ENCODE measurements at regions not wholly inside any gene's neighbourhood (a gene's known extent, or its start where the extent isn't known, plus 50 kb on each side); places are given as distances from the start of the nearest gene placed in this dataset.

DNA sequence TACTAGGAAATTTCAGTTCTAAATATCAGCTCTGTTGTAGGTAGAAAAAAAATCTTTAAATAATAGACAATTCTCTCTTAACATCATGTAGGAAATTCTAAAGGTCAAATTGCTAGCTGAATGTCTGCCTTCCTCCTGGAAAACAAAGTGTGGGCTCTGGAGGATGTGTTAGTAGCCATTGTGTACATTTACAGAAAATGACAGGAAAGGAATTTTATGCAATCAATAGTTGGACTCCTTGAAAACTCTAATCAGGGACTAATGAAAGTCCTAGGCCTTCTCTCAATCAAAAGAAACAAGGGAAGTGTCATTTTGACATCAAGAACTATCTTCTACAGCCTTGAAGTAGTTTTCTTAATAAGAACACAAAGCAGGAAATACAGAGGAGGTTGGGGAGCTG is 174.6 kb downstream of the ANKRD50 start:
- no peak overlapping the region for H3K27ac Mint-ChIP-seq (ENCODE audit: unreplicated experiment)
- DNase-seq: no peak
- H3K4me1 Mint-ChIP-seq (ENCODE audit: low read depth, unreplicated experiment): peaks cover 13% of the 10 kb centered on the region
- no peak for TF ChIP-seq CTCF (IDR thresholded peaks at IDR 0.05; ENCODE audit: partially characterized antibody, unreplicated experiment)
- no peak overlapping the region for H3K4me3 Mint-ChIP-seq (ENCODE audit: unreplicated experiment)
- no peaks in the 10 kb centered on the region for H3K27me3 Mint-ChIP-seq (ENCODE audit: unreplicated experiment)
- no peaks in the 10 kb centered on the region for H3K9me3 Mint-ChIP-seq (ENCODE audit: unreplicated experiment)
- no peaks in the 10 kb centered on the region for H3K36me3 Mint-ChIP-seq (ENCODE audit: unreplicated experiment)

DNA sequence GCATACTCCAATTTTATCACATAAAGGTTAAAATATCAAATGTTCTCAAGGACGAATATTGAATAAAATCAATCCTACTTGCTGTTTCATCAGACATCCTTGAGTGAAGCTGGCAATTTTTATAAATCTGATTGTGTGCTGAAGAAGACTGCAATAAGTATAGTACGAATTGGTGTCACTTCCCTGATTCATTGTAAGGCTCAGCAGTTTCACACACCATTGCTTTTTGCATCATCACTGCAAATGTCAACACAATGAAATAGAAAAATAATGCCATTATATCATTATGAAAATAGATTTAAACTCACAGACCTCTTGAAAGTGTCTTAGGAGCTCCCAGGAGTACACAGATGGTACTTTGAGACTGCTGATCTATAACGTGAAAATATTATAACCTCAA is 172.5 kb downstream of the ANKRD50 start:
- H3K36me3 Mint-ChIP-seq (ENCODE audit: unreplicated experiment): no peaks in the 10 kb centered on the region
- no peak overlapping the region for H3K27ac Mint-ChIP-seq (ENCODE audit: unreplicated experiment)
- TF ChIP-seq CTCF (IDR thresholded peaks at IDR 0.05; ENCODE audit: partially characterized antibody, unreplicated experiment): no peak
- no peaks in the 10 kb centered on the region for H3K27me3 Mint-ChIP-seq (ENCODE audit: unreplicated experiment)
- no peaks in the 10 kb centered on the region for H3K9me3 Mint-ChIP-seq (ENCODE audit: unreplicated experiment)
- no peak for DNase-seq
- H3K4me1 Mint-ChIP-seq (ENCODE audit: low read depth, unreplicated experiment): peaks cover 9% of the 10 kb centered on the region
- H3K4me3 Mint-ChIP-seq (ENCODE audit: unreplicated experiment): no peak overlapping the region

DNA sequence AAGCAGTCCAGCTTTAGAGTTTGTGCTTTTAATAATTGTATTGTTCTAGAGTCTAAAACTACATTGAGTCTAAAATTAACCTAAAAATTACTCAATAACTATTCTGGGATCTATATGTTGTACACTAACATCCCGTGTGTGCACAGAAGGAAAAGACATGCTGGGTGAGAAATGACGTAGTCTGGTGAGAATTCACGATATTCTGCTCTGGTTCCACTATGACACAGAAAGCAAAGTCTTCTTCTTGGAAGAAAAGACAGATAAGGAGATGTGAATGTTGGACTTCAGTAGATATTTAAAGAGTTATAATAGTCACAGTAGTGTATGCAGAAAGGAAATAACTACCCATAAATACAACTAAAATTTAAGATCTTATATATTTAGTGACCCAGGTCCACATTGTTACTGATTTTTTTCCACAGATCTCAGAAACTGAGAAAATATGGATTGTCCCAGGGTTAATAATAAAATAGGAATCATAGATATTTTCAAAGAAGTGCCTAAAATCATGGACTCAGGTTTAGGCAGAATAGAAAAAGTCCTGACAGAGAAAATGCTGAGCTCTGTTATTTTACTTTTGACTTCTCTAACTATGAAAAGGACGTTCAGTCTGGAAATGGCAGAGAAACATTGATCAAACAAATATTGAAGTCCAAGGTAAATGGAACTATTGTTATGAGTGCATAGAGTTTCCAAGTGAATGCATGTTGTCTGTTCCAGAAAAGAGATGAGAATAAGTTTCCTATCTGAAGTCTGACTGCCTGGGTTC is 170.7 kb downstream of the ANKRD50 start:
- DNase-seq: no peak
- H3K4me1 Mint-ChIP-seq (ENCODE audit: low read depth, unreplicated experiment): peaks cover 5% of the 10 kb centered on the region
- TF ChIP-seq CTCF (IDR thresholded peaks at IDR 0.05; ENCODE audit: partially characterized antibody, unreplicated experiment): no peak
- H3K4me3 Mint-ChIP-seq (ENCODE audit: unreplicated experiment): no peak overlapping the region
- no peaks in the 10 kb centered on the region for H3K9me3 Mint-ChIP-seq (ENCODE audit: unreplicated experiment)
- H3K27me3 Mint-ChIP-seq (ENCODE audit: unreplicated experiment): no peaks in the 10 kb centered on the region
- H3K36me3 Mint-ChIP-seq (ENCODE audit: unreplicated experiment): no peaks in the 10 kb centered on the region
- H3K27ac Mint-ChIP-seq (ENCODE audit: unreplicated experiment): no peak overlapping the region

GRCh38 chr4:124555959-124556358 is 156.6 kb downstream of the ANKRD50 start:
- H3K27me3 Mint-ChIP-seq (ENCODE audit: unreplicated experiment): peaks cover 2% of the 10 kb centered on the region
- H3K36me3 Mint-ChIP-seq (ENCODE audit: unreplicated experiment): no peaks in the 10 kb centered on the region
- H3K9me3 Mint-ChIP-seq (ENCODE audit: unreplicated experiment): no peaks in the 10 kb centered on the region
- H3K4me3 Mint-ChIP-seq (ENCODE audit: unreplicated experiment): no peak overlapping the region
- no peak for TF ChIP-seq CTCF (IDR thresholded peaks at IDR 0.05; ENCODE audit: partially characterized antibody, unreplicated experiment)
- DNase-seq: no peak
- H3K27ac Mint-ChIP-seq (ENCODE audit: unreplicated experiment): no peak overlapping the region
- H3K4me1 Mint-ChIP-seq (ENCODE audit: low read depth, unreplicated experiment): no peaks in the 10 kb centered on the region

DNA sequence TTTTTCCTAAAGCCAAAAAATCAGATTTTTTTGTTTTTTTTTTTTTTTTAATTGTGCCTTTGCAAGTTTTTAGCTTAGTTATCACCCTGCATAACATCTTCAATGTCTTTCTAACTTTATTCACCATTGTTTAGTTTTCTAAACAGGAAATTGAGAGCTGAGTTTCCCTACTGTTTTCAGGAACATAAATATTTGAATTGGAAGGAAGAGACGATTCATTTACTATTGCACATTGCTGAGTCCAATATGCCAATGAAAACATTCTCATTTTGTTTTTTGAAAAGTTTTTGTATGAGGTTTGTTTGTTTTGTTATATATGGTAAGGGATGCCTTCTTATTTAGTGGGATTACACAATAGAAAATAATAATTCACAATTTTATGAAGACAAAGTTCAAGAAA is 148.4 kb downstream of the ANKRD50 start:
- Mint-ChIP-seq H3K27ac (ENCODE audit: unreplicated experiment) (no peak overlapping the region), H3K36me3 (ENCODE audit: unreplicated experiment) (peaks cover 4% of the 10 kb centered on the region), H3K27me3 (ENCODE audit: unreplicated experiment) (peaks cover 2% of the 10 kb centered on the region), H3K4me1 (ENCODE audit: low read depth, unreplicated experiment) (no peaks in the 10 kb centered on the region), H3K9me3 (ENCODE audit: unreplicated experiment) (no peaks in the 10 kb centered on the region), H3K4me3 (ENCODE audit: unreplicated experiment) (no peak overlapping the region)
- DNase-seq: no peak
- no peak for TF ChIP-seq CTCF (IDR thresholded peaks at IDR 0.05; ENCODE audit: partially characterized antibody, unreplicated experiment)

Measured in glutamatergic neuron (in vitro differentiated cells).